SK-N-SH (cell line): ENCODE measurements at regions not wholly inside any gene's neighbourhood (a gene's known extent, or its start where the extent isn't known, plus 50 kb on each side); places are given as distances from the start of the nearest gene placed in this dataset.

Experiments used
- CTCF ChIA-PET: fragments of 300-600, 350-600 bp; formaldehyde crosslinking; extraction: SDS; loops from one replicate; lab custom pipeline; 2021; lab: Yijun Ruan, JAX
- POLR2A ChIA-PET: fragments of 350-600 bp; sonication (Branson Sonifier 250); formaldehyde crosslinking; extraction: SDS; loops from one replicate; lab custom pipeline; 2020; ENCODE audit warnings: antibody characterized with exemption, inconsistent platforms; lab: Yijun Ruan, JAX
- DNase-seq: peaks from one replicate; pipeline ENCODE4 v3.0.0; 2012
- H2AFZ ChIP-seq: fragments of 200-600 bp; sonication (generic); 2 replicates; pipeline ENCODE4 v1.8.1; 2016; ENCODE audit warnings: antibody characterized with exemption, mild to moderate bottlenecking, low read depth
- H3F3A ChIP-seq: fragments of 200-600 bp; sonication (generic); replicated peaks from 2 replicates; pipeline ENCODE3; 2016; ENCODE audit warnings: antibody characterized with exemption, mild to moderate bottlenecking; ENCODE audit not compliant: insufficient read depth
- H3K27ac ChIP-seq, 2 experiments: fragments of 200-500 bp in 1 of 2; fragments of 200-600 bp in 1 of 2; sonication (Bioruptor generic) in 1 of 2; sonication (generic), shearing (Covaris generic) in 1 of 2; 2 replicates each; pipeline versions ENCODE4 v1.5.1 to v1.6.1; 2014 to 2016; ENCODE audit warnings: low read depth in 2 of 2, inconsistent platforms in 1 of 2, low read length in 1 of 2, mild to moderate bottlenecking in 1 of 2, mixed read lengths in 1 of 2
- H3K27me3 ChIP-seq: fragments of 200-600 bp; sonication (generic), shearing (Covaris generic); 2 replicates; pipeline ENCODE4 v1.6.1; 2016; ENCODE audit warnings: mixed run types; ENCODE audit not compliant: insufficient read depth
- H3K36me3 ChIP-seq, 2 experiments: fragments of 200-500 bp in 1 of 2; fragments of 200-600 bp in 1 of 2; sonication (Bioruptor generic) in 1 of 2; sonication (generic) in 1 of 2; replicated peaks in 1 of 2; 2 replicates each; pipeline versions ENCODE3 to v1.5.1; 2014 to 2016; ENCODE audit warnings: low read length in 1 of 2, mild to moderate bottlenecking in 1 of 2; ENCODE audit not compliant: insufficient read depth in 2 of 2, control insufficient read depth in 1 of 2
- H3K4me1 ChIP-seq, 2 experiments: fragments of 200-500 bp in 1 of 2; fragments of 200-600 bp in 1 of 2; sonication (Bioruptor generic) in 1 of 2; sonication (generic), shearing (Covaris generic) in 1 of 2; 2 replicates each; pipeline versions ENCODE4 v1.5.1 to v1.6.1; 2014 to 2016; ENCODE audit warnings: low read depth in 1 of 2, low read length in 1 of 2, mixed run types in 1 of 2; ENCODE audit not compliant: insufficient read depth in 2 of 2, control insufficient read depth in 1 of 2
- H3K4me2 ChIP-seq: fragments of 200-600 bp; sonication (generic), shearing (Covaris generic); 2 replicates; pipeline ENCODE4 v1.6.1; 2017; ENCODE audit warnings: mixed run types
- H3K4me3 ChIP-seq, 2 experiments: fragments of 200-500 bp in 1 of 2; fragments of 200-600 bp in 1 of 2; sonication (Bioruptor generic) in 1 of 2; sonication (generic), shearing (Covaris generic) in 1 of 2; 2 replicates each; pipeline versions ENCODE4 v1.5.1 to v1.8.1; 2014 to 2016; ENCODE audit warnings: low read depth in 2 of 2, inconsistent platforms in 1 of 2, low read length in 1 of 2, mild to moderate bottlenecking in 1 of 2, mixed read lengths in 1 of 2, moderate library complexity in 1 of 2
- H3K79me2 ChIP-seq: fragments of 200-600 bp; sonication (generic); 2 replicates; pipeline ENCODE4 v1.8.1; 2017; ENCODE audit warnings: mild to moderate bottlenecking; ENCODE audit not compliant: insufficient read depth
- H3K9ac ChIP-seq: fragments of 200-600 bp; sonication (generic); 2 replicates; pipeline ENCODE4 v1.6.1; 2017; ENCODE audit warnings: mixed run types
- H3K9me2 ChIP-seq: fragments of 200-600 bp; sonication (generic); 2 replicates; pipeline ENCODE4 v1.6.1; 2017; ENCODE audit warnings: mixed run types
- H3K9me3 ChIP-seq: fragments of 200-600 bp; sonication (generic); 2 replicates; pipeline ENCODE4 v1.6.1; 2017; ENCODE audit warnings: mixed run types, mild to moderate bottlenecking, moderate library complexity
- H4K20me1 ChIP-seq: fragments of 200-600 bp; sonication (generic); 2 replicates; pipeline ENCODE4 v1.6.1; 2017; ENCODE audit warnings: mild to moderate bottlenecking, mixed run types; ENCODE audit not compliant: insufficient read depth
- CHD2 ChIP-seq: fragments of 150-350 bp; IDR thresholded peaks from 2 replicates; pipeline ENCODE4 v1.6.1; 2018; ENCODE audit warnings: low read length; ENCODE audit not compliant: partially characterized antibody
- ELF1 ChIP-seq: IDR thresholded peaks from 2 replicates; pipeline ENCODE4 v1.4.0; 2012
- EZH2phosphoT487 ChIP-seq: fragments of 200-600 bp; sonication (generic); IDR thresholded peaks from 2 replicates; pipeline ENCODE4 v1.6.1; 2017; ENCODE audit warnings: low read depth, mixed run types, mild to moderate bottlenecking, antibody characterized with exemption, moderate library complexity, borderline replicate concordance
- GATA2 ChIP-seq: sonication (generic); formaldehyde crosslinking; IDR thresholded peaks from 2 replicates; pipeline ENCODE4 v1.5.0; 2020; ENCODE audit warnings: mild to moderate bottlenecking, missing genetic modification reagents
- MEF2A ChIP-seq: IDR thresholded peaks from 2 replicates; pipeline ENCODE4 v1.4.0; 2012; ENCODE audit warnings: low read depth, borderline replicate concordance
- MXI1 ChIP-seq: IDR thresholded peaks from 2 replicates; pipeline ENCODE4 v1.6.1; 2012; ENCODE audit warnings: mild to moderate bottlenecking, low read depth, low read length, improper control_type of control experiment
- POLR2AphosphoS5 ChIP-seq: IDR thresholded peaks from 2 replicates; pipeline ENCODE4 v1.6.1; 2012; ENCODE audit warnings: low read depth, low read length
- RFX5 ChIP-seq: IDR thresholded peaks from 2 replicates; pipeline ENCODE4 v1.6.1; 2012; ENCODE audit warnings: mild to moderate bottlenecking, improper control_type of control experiment, low read length
- RXRA ChIP-seq: IDR thresholded peaks from 2 replicates; pipeline ENCODE4 v1.4.0; 2012; ENCODE audit warnings: low read depth, mild to moderate bottlenecking, borderline replicate concordance
- SMC3 ChIP-seq: IDR thresholded peaks from 2 replicates; pipeline ENCODE4 v1.6.1; 2012; ENCODE audit warnings: low read depth, low read length, improper control_type of control experiment
- TAF1 ChIP-seq: IDR thresholded peaks from 2 replicates; pipeline ENCODE4 v1.6.1; 2012; ENCODE audit warnings: low read depth, mild to moderate bottlenecking, low read length, moderate library complexity, borderline replicate concordance
- WGBS: methylation state at CpG from one replicate; pipeline ENCODE4 v1.1.6; 2017; ENCODE audit warnings: low lambda C conversion rate; 5-methylcytosine and 5-hydroxymethylcytosine counted together
- TF ChIP-seq, protein P1 (sequence below): fragments of 150-350 bp; IDR thresholded peaks from 2 replicates; pipeline ENCODE4 v1.6.1; 2016; ENCODE audit warnings: mild to moderate bottlenecking, low read depth, low read length
- TF ChIP-seq, protein P2 (sequence below): fragments of 150-350 bp; IDR thresholded peaks from 2 replicates; pipeline ENCODE4 v1.6.1; 2017; ENCODE audit warnings: antibody characterized with exemption, low read length, low read depth, borderline replicate concordance
- TF ChIP-seq, protein P3 (sequence below): IDR thresholded peaks from 2 replicates; pipeline ENCODE4 v1.6.1; 2012; ENCODE audit warnings: mild to moderate bottlenecking, low read depth, low read length, moderate library complexity
- TF ChIP-seq, protein P4 (sequence below): fragments of 200-600 bp; sonication (generic); IDR thresholded peaks from 2 replicates; pipeline ENCODE4 v1.6.1; 2017; ENCODE audit warnings: antibody characterized with exemption, mild to moderate bottlenecking, moderate library complexity

DNA sequence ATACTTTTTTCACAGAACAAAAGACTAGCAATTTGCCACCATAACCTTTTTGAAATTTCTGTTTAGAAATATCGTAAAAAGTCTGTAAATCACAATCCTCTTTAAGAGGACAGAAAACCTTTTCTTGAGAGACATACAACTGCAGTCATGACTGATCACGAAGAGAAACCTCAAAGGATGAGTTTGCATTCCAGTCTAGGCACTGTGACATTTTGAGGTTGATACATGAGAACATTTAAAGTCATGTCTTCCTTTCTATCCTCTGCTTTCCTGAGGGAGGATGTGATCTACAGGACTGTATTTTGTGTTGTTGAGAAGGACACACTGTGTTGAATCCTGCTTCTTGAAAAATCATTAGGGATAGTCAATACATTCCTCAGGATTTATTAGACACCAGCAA, 476.7 kb upstream of the CCDC179 start:
- H3K27me3 ChIP-seq = no peaks in the 10 kb centered on the region
- no peak overlapping the region for H3K4me3 ChIP-seq
- H3K9me2 ChIP-seq = no peaks in the 10 kb centered on the region; the same call in 1 of the 2 replicates
- H3K79me2 ChIP-seq = no peaks in the 10 kb centered on the region
- no peaks in the 10 kb centered on the region for H3K36me3 ChIP-seq
- DNase-seq = no peak
- no peaks in the 10 kb centered on the region for H3K9me3 ChIP-seq
- TF ChIP-seq, protein P1, sequence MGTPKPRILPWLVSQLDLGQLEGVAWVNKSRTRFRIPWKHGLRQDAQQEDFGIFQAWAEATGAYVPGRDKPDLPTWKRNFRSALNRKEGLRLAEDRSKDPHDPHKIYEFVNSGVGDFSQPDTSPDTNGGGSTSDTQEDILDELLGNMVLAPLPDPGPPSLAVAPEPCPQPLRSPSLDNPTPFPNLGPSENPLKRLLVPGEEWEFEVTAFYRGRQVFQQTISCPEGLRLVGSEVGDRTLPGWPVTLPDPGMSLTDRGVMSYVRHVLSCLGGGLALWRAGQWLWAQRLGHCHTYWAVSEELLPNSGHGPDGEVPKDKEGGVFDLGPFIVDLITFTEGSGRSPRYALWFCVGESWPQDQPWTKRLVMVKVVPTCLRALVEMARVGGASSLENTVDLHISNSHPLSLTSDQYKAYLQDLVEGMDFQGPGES = no peak
- TF ChIP-seq, protein P2, sequence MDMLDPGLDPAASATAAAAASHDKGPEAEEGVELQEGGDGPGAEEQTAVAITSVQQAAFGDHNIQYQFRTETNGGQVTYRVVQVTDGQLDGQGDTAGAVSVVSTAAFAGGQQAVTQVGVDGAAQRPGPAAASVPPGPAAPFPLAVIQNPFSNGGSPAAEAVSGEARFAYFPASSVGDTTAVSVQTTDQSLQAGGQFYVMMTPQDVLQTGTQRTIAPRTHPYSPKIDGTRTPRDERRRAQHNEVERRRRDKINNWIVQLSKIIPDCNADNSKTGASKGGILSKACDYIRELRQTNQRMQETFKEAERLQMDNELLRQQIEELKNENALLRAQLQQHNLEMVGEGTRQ = no peak
- TF ChIP-seq GATA2 (CRISPR knock-in tag) (no peak), POLR2AphosphoS5 (no peak), RXRA (no peak), RFX5 (no peak), SMC3 (no peak), ELF1 (no peak), CHD2 (no peak), MEF2A (no peak), EZH2phosphoT487 (no peak), MXI1 (no peak), TAF1 (no peak)
- TF ChIP-seq, protein P3, sequence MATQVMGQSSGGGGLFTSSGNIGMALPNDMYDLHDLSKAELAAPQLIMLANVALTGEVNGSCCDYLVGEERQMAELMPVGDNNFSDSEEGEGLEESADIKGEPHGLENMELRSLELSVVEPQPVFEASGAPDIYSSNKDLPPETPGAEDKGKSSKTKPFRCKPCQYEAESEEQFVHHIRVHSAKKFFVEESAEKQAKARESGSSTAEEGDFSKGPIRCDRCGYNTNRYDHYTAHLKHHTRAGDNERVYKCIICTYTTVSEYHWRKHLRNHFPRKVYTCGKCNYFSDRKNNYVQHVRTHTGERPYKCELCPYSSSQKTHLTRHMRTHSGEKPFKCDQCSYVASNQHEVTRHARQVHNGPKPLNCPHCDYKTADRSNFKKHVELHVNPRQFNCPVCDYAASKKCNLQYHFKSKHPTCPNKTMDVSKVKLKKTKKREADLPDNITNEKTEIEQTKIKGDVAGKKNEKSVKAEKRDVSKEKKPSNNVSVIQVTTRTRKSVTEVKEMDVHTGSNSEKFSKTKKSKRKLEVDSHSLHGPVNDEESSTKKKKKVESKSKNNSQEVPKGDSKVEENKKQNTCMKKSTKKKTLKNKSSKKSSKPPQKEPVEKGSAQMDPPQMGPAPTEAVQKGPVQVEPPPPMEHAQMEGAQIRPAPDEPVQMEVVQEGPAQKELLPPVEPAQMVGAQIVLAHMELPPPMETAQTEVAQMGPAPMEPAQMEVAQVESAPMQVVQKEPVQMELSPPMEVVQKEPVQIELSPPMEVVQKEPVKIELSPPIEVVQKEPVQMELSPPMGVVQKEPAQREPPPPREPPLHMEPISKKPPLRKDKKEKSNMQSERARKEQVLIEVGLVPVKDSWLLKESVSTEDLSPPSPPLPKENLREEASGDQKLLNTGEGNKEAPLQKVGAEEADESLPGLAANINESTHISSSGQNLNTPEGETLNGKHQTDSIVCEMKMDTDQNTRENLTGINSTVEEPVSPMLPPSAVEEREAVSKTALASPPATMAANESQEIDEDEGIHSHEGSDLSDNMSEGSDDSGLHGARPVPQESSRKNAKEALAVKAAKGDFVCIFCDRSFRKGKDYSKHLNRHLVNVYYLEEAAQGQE = no peak
- TF ChIP-seq, protein P4, sequence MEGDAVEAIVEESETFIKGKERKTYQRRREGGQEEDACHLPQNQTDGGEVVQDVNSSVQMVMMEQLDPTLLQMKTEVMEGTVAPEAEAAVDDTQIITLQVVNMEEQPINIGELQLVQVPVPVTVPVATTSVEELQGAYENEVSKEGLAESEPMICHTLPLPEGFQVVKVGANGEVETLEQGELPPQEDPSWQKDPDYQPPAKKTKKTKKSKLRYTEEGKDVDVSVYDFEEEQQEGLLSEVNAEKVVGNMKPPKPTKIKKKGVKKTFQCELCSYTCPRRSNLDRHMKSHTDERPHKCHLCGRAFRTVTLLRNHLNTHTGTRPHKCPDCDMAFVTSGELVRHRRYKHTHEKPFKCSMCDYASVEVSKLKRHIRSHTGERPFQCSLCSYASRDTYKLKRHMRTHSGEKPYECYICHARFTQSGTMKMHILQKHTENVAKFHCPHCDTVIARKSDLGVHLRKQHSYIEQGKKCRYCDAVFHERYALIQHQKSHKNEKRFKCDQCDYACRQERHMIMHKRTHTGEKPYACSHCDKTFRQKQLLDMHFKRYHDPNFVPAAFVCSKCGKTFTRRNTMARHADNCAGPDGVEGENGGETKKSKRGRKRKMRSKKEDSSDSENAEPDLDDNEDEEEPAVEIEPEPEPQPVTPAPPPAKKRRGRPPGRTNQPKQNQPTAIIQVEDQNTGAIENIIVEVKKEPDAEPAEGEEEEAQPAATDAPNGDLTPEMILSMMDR = no peak
- H3F3A ChIP-seq = no peaks in the 10 kb centered on the region
- ChIA-PET CTCF (no interaction called here), POLR2A (no interaction called here)
- no peak overlapping the region for H3K27ac ChIP-seq
- no peak overlapping the region for H3K4me2 ChIP-seq
- no peak overlapping the region for H3K9ac ChIP-seq
- no peak overlapping the region for H2AFZ ChIP-seq
- no peaks in the 10 kb centered on the region for H4K20me1 ChIP-seq
- H3K4me1 ChIP-seq = no peaks in the 10 kb centered on the region
- 55% methylated on average over 2 of the region's 2 CpGs for WGBS
